Activated B cell treated with CpG ODN at 0.5 μM for 24 hours (primary cell): ENCODE measurements at regions not wholly inside any gene's neighbourhood (a gene's known extent, or its start where the extent isn't known, plus 50 kb on each side); places are given as distances from the start of the nearest gene placed in this dataset.
"Not testable (repeated sequence)": the region's sequence is repeated elsewhere in the genome, so short reads cannot be mapped to it uniquely, and the experiment has no call there.

Experiments used
- ATAC-seq: fragments of 200-7000 bp; cut with Tn5 transposase; one replicate; pipeline ENCODE4 v1.10.0; 2021; ENCODE audit warnings: low read depth, mild to moderate bottlenecking, moderate library complexity
- CTCF ChIA-PET: fragments of 350-600 bp; sonication (Branson Sonifier 250); formaldehyde crosslinking; loops from one replicate; lab custom pipeline; 2021; ENCODE audit warnings: antibody characterized with exemption; lab: Charles Lee
- POLR2A ChIA-PET: fragments of 350-600 bp; sonication (Branson Sonifier 250); formaldehyde crosslinking; loops from one replicate; lab custom pipeline; 2021; ENCODE audit warnings: antibody characterized with exemption; lab: Charles Lee
- DNase-seq: peaks from one replicate; pipeline ENCODE4 v3.0.0; 2022
- H3K27ac Mint-ChIP-seq: one replicate; pipeline ENCODE4 v1.8.0; 2020; ENCODE audit warnings: mixed read lengths
- H3K27me3 Mint-ChIP-seq: one replicate; pipeline ENCODE4 v1.8.0; 2021; ENCODE audit warnings: mixed read lengths
- H3K36me3 Mint-ChIP-seq: one replicate; pipeline ENCODE4 v1.8.0; 2021; ENCODE audit warnings: low read depth, mixed read lengths
- H3K4me1 Mint-ChIP-seq: one replicate; pipeline ENCODE4 v1.8.0; 2021; ENCODE audit warnings: mixed read lengths
- H3K4me3 Mint-ChIP-seq: one replicate; pipeline ENCODE4 v1.8.0; 2020; ENCODE audit warnings: mild to moderate bottlenecking, mixed read lengths
- H3K9me3 Mint-ChIP-seq: one replicate; pipeline ENCODE4 v1.8.0; 2020; ENCODE audit warnings: mixed read lengths
- intact Hi-C: fragments of 100-400 bp; cut with micrococcal nuclease; formaldehyde crosslinking; loops from one replicate; pipeline ENCODE4 v1.15.1; 2024
- TF ChIP-seq, protein P1 (sequence below): fragments of 200-600 bp; IDR thresholded peaks from one replicate; pipeline ENCODE4 v1.8.0; 2022; ENCODE audit warnings: antibody characterized with exemption, mild to moderate bottlenecking

GRCh38 chr9:101951598-101951997, 213.2 kb upstream of the GRIN3A start:
- H3K36me3 Mint-ChIP-seq: no peaks in the 10 kb centered on the region
- ATAC-seq (no peak), DNase-seq (no peak)
- no peak overlapping the region for H3K27ac Mint-ChIP-seq
- ChIA-PET POLR2A (no interaction called here), CTCF (no interaction called here)
- H3K27me3 Mint-ChIP-seq: no peaks in the 10 kb centered on the region
- TF ChIP-seq, protein P1, sequence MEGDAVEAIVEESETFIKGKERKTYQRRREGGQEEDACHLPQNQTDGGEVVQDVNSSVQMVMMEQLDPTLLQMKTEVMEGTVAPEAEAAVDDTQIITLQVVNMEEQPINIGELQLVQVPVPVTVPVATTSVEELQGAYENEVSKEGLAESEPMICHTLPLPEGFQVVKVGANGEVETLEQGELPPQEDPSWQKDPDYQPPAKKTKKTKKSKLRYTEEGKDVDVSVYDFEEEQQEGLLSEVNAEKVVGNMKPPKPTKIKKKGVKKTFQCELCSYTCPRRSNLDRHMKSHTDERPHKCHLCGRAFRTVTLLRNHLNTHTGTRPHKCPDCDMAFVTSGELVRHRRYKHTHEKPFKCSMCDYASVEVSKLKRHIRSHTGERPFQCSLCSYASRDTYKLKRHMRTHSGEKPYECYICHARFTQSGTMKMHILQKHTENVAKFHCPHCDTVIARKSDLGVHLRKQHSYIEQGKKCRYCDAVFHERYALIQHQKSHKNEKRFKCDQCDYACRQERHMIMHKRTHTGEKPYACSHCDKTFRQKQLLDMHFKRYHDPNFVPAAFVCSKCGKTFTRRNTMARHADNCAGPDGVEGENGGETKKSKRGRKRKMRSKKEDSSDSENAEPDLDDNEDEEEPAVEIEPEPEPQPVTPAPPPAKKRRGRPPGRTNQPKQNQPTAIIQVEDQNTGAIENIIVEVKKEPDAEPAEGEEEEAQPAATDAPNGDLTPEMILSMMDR: no peak
- intact Hi-C loops: no loop called here
- peaks cover 2% of the 10 kb centered on the region for H3K9me3 Mint-ChIP-seq
- no peaks in the 10 kb centered on the region for H3K4me1 Mint-ChIP-seq
- no peak overlapping the region for H3K4me3 Mint-ChIP-seq

GRCh38 chr9:101931756-101932155, 193.3 kb upstream of the GRIN3A start:
- no peaks in the 10 kb centered on the region for H3K36me3 Mint-ChIP-seq
- POLR2A ChIA-PET: no interaction called here
- ATAC-seq (no peak), DNase-seq (no peak)
- CTCF ChIA-PET: no interaction called here
- TF ChIP-seq, protein P1: no peak
- no peaks in the 10 kb centered on the region for H3K27me3 Mint-ChIP-seq
- no peak overlapping the region for H3K27ac Mint-ChIP-seq
- no peaks in the 10 kb centered on the region for H3K9me3 Mint-ChIP-seq
- no peak overlapping the region for H3K4me3 Mint-ChIP-seq
- no peaks in the 10 kb centered on the region for H3K4me1 Mint-ChIP-seq
- intact Hi-C loops: no loop called here

DNA sequence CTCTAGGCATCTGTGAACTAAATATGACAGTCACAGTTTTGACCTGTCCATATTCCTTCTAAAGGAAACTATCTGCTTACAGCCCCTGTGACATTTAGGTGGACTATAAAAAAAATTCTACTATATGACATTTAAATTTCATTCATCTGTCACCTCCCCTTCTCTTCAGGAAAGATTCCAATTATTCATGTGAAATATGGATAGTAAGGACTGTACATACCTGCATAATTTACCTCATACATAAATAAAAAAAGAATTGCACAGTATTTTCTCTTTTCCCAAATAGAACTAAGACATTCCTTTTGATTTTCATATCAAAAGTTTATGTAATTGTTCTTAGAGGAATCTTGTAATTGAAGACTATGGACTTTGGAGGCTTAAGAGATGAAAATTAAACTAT, 192.3 kb upstream of the GRIN3A start:
- TF ChIP-seq, protein P1: no peak
- H3K9me3 Mint-ChIP-seq: no peaks in the 10 kb centered on the region
- ChIA-PET POLR2A (no interaction called here), CTCF (no interaction called here)
- H3K36me3 Mint-ChIP-seq: no peaks in the 10 kb centered on the region
- H3K4me1 Mint-ChIP-seq: no peaks in the 10 kb centered on the region
- no peaks in the 10 kb centered on the region for H3K27me3 Mint-ChIP-seq
- no peak overlapping the region for H3K4me3 Mint-ChIP-seq
- H3K27ac Mint-ChIP-seq: no peak overlapping the region
- no peak for ATAC-seq
- DNase-seq: no peak
- intact Hi-C loops: no loop called here

DNA sequence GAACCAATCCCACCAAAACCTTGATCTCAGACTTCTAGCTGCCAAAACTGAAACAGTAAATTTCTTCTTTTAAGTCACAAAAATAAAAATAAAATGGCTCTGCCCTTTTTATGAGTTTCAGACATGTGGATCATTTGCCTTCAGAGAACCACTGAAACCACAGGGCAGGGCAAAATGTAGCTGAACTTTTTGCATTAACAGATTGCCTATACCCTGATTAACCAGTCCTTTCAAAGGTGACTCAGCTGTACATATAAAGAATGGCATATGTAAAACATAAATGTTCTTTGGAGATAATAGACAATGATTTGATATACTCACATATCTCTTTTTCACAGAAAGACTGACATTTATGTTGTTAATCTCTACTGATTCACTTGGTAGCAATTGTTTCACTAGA, 187.1 kb upstream of the GRIN3A start:
- ChIA-PET CTCF (no interaction called here), POLR2A (no interaction called here)
- no peak for DNase-seq
- Mint-ChIP-seq H3K4me3 (no peak overlapping the region), H3K4me1 (no peaks in the 10 kb centered on the region), H3K27me3 (no peaks in the 10 kb centered on the region), H3K36me3 (no peaks in the 10 kb centered on the region), H3K9me3 (no peaks in the 10 kb centered on the region), H3K27ac (no peak overlapping the region)
- TF ChIP-seq, protein P1: no peak
- intact Hi-C loops: no loop called here
- no peak for ATAC-seq

DNA sequence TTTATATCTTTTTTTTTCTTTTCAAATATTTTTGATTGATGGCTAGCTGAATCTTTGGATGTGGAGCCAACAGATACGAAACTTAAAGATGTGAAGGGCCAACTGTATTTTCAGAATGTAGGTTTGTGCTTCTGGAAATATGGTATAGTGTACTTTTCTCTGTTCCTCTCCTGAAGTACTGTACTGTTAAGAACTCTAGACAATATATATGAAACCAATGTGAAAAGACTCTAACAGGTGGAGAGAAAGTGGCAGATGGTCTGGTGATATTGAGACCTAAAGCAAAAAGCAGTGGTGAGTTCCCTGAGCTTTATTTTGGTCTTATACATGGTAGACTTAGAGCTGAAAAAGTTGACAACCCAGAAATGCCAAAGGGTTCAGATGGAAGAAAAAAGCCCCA, 185.0 kb upstream of the GRIN3A start:
- Mint-ChIP-seq H3K4me1 (no peaks in the 10 kb centered on the region), H3K36me3 (no peaks in the 10 kb centered on the region), H3K4me3 (no peak overlapping the region), H3K27ac (no peak overlapping the region), H3K27me3 (no peaks in the 10 kb centered on the region), H3K9me3 (no peaks in the 10 kb centered on the region)
- no peak for DNase-seq
- intact Hi-C loops: no loop called here
- TF ChIP-seq, protein P1: no peak
- ChIA-PET CTCF (no interaction called here), POLR2A (no interaction called here)
- ATAC-seq: no peak

- CTCF ChIA-PET, intact Hi-C loops, H3K27me3 Mint-ChIP-seq, ATAC-seq, H3K4me3 Mint-ChIP-seq, POLR2A ChIA-PET, H3K27ac Mint-ChIP-seq, H3K36me3 Mint-ChIP-seq, H3K4me1 Mint-ChIP-seq, DNase-seq, H3K9me3 Mint-ChIP-seq: not testable (repeated sequence)
These were observed 178.5 kb upstream of the GRIN3A start for GRCh38 chr9:101916948-101917347.
